ENCODE measurements at regions not wholly inside any gene's neighbourhood (a gene's known extent, or its start where the extent isn't known, plus 50 kb on each side); places are given as distances from the start of the nearest gene placed in this dataset.

DNA sequence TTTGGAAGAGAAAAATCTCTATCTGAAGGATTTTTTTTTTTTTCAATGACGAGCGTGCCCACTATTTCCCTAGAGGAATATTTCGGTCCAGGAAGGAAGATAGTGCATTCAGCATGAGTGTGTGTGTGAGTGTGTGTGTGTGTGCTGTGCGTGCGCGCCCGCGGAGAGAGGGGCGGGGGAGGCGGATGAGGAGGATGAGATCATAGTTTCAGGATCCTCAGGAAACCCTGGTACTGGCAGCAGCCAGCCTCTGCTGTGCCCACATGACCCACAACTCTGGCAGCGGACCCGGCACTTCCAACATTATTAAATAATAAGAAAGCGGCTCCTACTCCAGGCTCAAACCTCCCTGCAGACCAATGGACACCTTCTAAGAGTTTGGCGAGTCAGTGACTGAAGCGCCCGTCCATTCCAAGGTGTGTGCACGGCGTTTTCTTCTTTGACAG lies 217.0 kb upstream of the DTNA start:
- peak; percentile 43 for TF ChIP-seq FOXP2 (optimal IDR thresholded peaks at IDR 0.05; ENCODE audit: borderline replicate concordance, extremely low read depth, extremely low read length, insufficient read depth)
- TF ChIP-seq, protein P1, sequence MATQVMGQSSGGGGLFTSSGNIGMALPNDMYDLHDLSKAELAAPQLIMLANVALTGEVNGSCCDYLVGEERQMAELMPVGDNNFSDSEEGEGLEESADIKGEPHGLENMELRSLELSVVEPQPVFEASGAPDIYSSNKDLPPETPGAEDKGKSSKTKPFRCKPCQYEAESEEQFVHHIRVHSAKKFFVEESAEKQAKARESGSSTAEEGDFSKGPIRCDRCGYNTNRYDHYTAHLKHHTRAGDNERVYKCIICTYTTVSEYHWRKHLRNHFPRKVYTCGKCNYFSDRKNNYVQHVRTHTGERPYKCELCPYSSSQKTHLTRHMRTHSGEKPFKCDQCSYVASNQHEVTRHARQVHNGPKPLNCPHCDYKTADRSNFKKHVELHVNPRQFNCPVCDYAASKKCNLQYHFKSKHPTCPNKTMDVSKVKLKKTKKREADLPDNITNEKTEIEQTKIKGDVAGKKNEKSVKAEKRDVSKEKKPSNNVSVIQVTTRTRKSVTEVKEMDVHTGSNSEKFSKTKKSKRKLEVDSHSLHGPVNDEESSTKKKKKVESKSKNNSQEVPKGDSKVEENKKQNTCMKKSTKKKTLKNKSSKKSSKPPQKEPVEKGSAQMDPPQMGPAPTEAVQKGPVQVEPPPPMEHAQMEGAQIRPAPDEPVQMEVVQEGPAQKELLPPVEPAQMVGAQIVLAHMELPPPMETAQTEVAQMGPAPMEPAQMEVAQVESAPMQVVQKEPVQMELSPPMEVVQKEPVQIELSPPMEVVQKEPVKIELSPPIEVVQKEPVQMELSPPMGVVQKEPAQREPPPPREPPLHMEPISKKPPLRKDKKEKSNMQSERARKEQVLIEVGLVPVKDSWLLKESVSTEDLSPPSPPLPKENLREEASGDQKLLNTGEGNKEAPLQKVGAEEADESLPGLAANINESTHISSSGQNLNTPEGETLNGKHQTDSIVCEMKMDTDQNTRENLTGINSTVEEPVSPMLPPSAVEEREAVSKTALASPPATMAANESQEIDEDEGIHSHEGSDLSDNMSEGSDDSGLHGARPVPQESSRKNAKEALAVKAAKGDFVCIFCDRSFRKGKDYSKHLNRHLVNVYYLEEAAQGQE (IDR thresholded peaks at IDR 0.05; ENCODE audit: insufficient read depth in 1 of 2, low read depth in 2 of 2, low read length in 2 of 2), result no peak

DNA sequence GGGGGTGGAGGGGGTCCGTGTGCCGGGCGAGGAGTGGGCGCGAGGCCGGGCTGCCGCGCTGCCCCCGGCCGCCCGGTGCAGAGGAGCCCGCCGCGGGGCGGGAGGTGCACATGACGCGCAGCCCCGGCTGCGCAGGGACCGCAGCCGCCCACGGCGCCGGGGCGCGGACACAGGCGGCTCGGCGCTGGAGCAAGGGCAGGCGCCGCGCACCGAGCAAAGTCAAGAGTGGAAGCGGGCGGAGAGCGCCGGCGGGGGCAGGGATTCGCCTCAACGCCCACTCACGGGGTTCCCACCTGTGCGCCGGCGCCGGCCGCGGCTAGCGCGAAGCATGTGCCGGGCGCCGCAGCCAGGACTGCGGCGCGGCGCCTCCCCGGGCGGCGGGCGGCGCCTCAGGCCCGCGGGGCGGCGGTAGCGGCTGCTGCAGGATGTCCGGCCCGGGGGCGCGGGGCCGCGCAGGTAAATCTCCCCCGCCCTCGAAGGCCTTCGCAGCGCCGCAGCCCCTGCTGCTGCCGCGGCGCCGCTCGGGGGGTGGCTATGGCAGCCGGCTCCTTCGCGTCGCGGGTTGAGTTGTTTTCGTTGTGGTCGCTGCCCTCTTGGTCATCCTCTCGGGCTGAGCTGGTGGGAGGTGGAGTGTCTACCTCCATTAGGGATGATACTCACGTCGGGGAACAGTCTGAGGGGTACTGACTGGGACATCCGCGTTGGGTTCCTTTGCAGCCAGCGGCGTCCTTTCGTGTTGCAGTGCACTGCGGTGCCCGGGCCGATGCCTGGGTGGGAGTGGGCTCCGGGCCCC lies 216.3 kb upstream of the DTNA start:
- no peak for TF ChIP-seq SIN3A (IDR thresholded peaks at IDR 0.05; ENCODE audit: borderline replicate concordance, insufficient read depth, low read length)
- TF ChIP-seq TAF1 (IDR thresholded peaks at IDR 0.05; ENCODE audit: borderline replicate concordance, insufficient read depth, low read length), result no peak
- no peak for TF ChIP-seq FOXP2 (optimal IDR thresholded peaks at IDR 0.05; ENCODE audit: borderline replicate concordance, extremely low read depth, extremely low read length, insufficient read depth)
- TF ChIP-seq, protein P1 (IDR thresholded peaks at IDR 0.05; ENCODE audit: insufficient read depth in 1 of 2, low read depth in 2 of 2, low read length in 2 of 2), result no peak
- no peak for TF ChIP-seq POLR2AphosphoS5 (IDR thresholded peaks at IDR 0.05; ENCODE audit: low read depth, low read length)

DNA sequence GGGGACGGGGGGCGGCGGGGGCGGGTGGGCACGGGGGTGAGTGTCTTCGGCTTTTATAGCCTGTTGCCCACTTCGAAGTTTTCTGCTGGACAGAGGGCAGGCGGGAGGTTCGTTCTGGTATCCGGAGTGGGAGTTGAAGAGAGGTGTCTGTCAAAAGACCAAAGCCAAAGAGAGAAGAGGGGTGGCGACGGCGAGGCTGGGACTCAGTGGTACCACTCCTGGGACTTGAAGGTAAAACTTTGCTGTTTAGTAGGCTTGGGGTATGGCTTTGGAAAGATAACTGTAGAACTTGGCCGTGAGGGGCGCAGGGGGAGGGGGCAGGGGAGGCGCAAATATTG lies 215.8 kb upstream of the DTNA start:
- TF ChIP-seq SIN3A (IDR thresholded peaks at IDR 0.05; ENCODE audit: borderline replicate concordance, insufficient read depth, low read length) (no peak), TAF1 (IDR thresholded peaks at IDR 0.05; ENCODE audit: borderline replicate concordance, insufficient read depth, low read length) (no peak), FOXP2 (optimal IDR thresholded peaks at IDR 0.05; ENCODE audit: borderline replicate concordance, extremely low read depth, extremely low read length, insufficient read depth) (no peak), POLR2AphosphoS5 (IDR thresholded peaks at IDR 0.05; ENCODE audit: low read depth, low read length) (no peak)
- TF ChIP-seq, protein P1 (IDR thresholded peaks at IDR 0.05; ENCODE audit: insufficient read depth in 1 of 2, low read depth in 2 of 2, low read length in 2 of 2), result no peak

DNA sequence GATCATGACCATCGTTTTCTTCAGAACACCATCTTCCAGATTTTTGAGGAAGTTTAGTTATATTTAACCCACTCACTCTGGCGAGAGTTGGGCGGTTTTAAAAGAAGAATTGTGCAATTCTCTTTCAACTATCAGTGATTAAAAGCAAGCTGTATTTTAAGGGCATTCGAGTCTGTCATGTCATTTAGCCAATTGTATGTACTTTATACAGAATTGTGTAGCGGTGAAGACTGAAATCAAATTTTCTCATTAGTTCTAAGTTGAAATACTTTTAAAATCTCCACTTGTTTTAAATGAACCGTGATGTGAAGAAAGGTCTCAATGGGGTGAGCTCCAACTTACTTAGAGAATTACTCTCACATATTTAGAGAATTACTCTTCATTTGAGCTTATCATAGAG lies 214.6 kb upstream of the DTNA start:
- TF ChIP-seq SIN3A (IDR thresholded peaks at IDR 0.05; ENCODE audit: borderline replicate concordance, insufficient read depth, low read length), result no peak
- TF ChIP-seq, protein P1 (IDR thresholded peaks at IDR 0.05; ENCODE audit: insufficient read depth in 1 of 2, low read depth in 2 of 2, low read length in 2 of 2), result no peak
- TF ChIP-seq TAF1 (IDR thresholded peaks at IDR 0.05; ENCODE audit: borderline replicate concordance, insufficient read depth, low read length), result no peak
- no peak for TF ChIP-seq FOXP2 (optimal IDR thresholded peaks at IDR 0.05; ENCODE audit: borderline replicate concordance, extremely low read depth, extremely low read length, insufficient read depth)
- no peak for TF ChIP-seq POLR2AphosphoS5 (IDR thresholded peaks at IDR 0.05; ENCODE audit: low read depth, low read length)

DNA sequence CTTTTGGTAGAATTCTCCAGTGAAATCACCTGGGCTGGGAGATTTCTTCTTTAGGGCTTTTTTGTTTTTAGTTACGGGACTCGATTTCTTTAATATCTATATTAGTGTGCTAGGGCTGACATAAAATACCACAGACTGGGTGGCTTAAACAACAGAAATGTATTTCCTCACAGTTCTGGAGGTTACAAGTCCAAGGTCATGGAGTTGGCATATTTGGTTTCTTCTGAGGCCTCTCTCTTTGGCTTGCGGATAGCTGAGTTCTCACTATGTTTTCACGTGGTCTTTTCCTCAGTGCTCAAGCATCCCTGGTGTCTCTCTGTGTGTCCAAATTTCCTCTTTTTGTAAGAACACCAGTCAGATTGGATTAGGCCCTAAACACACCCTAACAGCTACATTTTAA lies 208.5 kb upstream of the DTNA start:
- TF ChIP-seq FOXP2 (optimal IDR thresholded peaks at IDR 0.05; ENCODE audit: borderline replicate concordance, extremely low read depth, extremely low read length, insufficient read depth), result no peak
- no peak for TF ChIP-seq POLR2AphosphoS5 (IDR thresholded peaks at IDR 0.05; ENCODE audit: low read depth, low read length)
- TF ChIP-seq, protein P1 (IDR thresholded peaks at IDR 0.05; ENCODE audit: insufficient read depth in 1 of 2, low read depth in 2 of 2, low read length in 2 of 2), result no peak
- TF ChIP-seq TAF1 (IDR thresholded peaks at IDR 0.05; ENCODE audit: borderline replicate concordance, insufficient read depth, low read length), result no peak
- TF ChIP-seq SIN3A (IDR thresholded peaks at IDR 0.05; ENCODE audit: borderline replicate concordance, insufficient read depth, low read length), result no peak

All from PFSK-1 (cell line).